K562 (cell line): ENCODE measurements at regions not wholly inside any gene's neighbourhood (a gene's known extent, or its start where the extent isn't known, plus 50 kb on each side); places are given as distances from the start of the nearest gene placed in this dataset.

Experiments used
- ATAC-seq: fragments of 200-7000 bp; cut with Tn5 transposase; 3 replicates; pipeline ENCODE4 v1.9.1; 2020; ENCODE audit warnings: moderate library complexity
- BruUV-seq: library from RNA; stranded (reverse); fragments of 400-500 nt; replicated peaks from 2 replicates; lab custom pipeline; 2021; lab: Mats Ljungman, UMichigan
- CTCF ChIA-PET: fragments of 300-600 bp; formaldehyde crosslinking; extraction: SDS; loops from one replicate; lab custom pipeline; 2021; ENCODE audit warnings: low intra/inter-chr PET ratio; lab: Yijun Ruan, JAX
- POLR2A ChIA-PET: fragments of 300-600, 350-650 bp; sonication (Branson Sonifier 250); formaldehyde crosslinking; extraction: SDS; loops from one replicate; lab custom pipeline; 2021; ENCODE audit warnings: antibody characterized with exemption, inconsistent platforms; lab: Yijun Ruan, JAX
- DNase-seq, 4 experiments: peaks; one replicate each; pipeline versions ENCODE4 v3.0.0 to v3.0.0-alpha.2; 2011 to 2018; ENCODE audit warnings: low spot score in 3 of 4, mixed read lengths in 3 of 4; ENCODE audit errors: extremely low read depth in 1 of 4
- FAIRE-seq: peaks from 2 replicates; lab custom pipeline; 2011; peaks lifted over from hg19 to GRCh38; lab: Jason Lieb, UNC
- H2AFZ ChIP-seq: 2 replicates; pipeline ENCODE4 v1.6.0; 2011; ENCODE audit warnings: low read depth, low read length, control low read depth, inconsistent platforms
- H3K27ac ChIP-seq: fragments of 200-600 bp; 3 replicates; pipeline ENCODE4 v1.8.0; 2011; ENCODE audit warnings: low read depth, mild to moderate bottlenecking, control low read depth, inconsistent platforms, low read length, moderate library complexity, mixed read lengths; ENCODE audit errors: extremely low read depth
- H3K27me3 ChIP-seq, 2 experiments: fragments of 300-600 bp in 1 of 2; 2 replicates in 1 of 2; 3 replicates in 1 of 2; pipeline versions ENCODE4 v1.6.0 to v1.8.0; 2011; ENCODE audit warnings: inconsistent platforms in 2 of 2, low read length in 2 of 2, mild to moderate bottlenecking in 1 of 2, mixed read lengths in 1 of 2, moderate library complexity in 1 of 2; ENCODE audit not compliant: control insufficient read depth in 2 of 2, insufficient read depth in 2 of 2
- H3K36me3 ChIP-seq: fragments of 300-600 bp; 3 replicates; pipeline ENCODE4 v1.8.0; 2011; ENCODE audit warnings: mild to moderate bottlenecking, low read length, inconsistent platforms; ENCODE audit not compliant: control insufficient read depth, insufficient read depth
- H3K4me1 ChIP-seq, 2 experiments: fragments of 200-600 bp in 1 of 2; replicated peaks in 1 of 2; 2 replicates in 1 of 2; 3 replicates in 1 of 2; pipeline versions ENCODE4 v1.5.1 to v1.8.0; 2011; ENCODE audit warnings: inconsistent platforms in 2 of 2, low read length in 2 of 2, mild to moderate bottlenecking in 1 of 2, mixed read lengths in 1 of 2, moderate library complexity in 1 of 2; ENCODE audit not compliant: control insufficient read depth in 2 of 2, insufficient read depth in 2 of 2
- H3K4me2 ChIP-seq: 2 replicates; pipeline ENCODE4 v1.6.1; 2011; ENCODE audit warnings: low read length, control low read depth, inconsistent platforms, mixed read lengths; ENCODE audit not compliant: insufficient read depth
- H3K4me3 ChIP-seq: fragments of 200-600 bp; sonication (generic), shearing (Covaris generic); 2 replicates; pipeline ENCODE4 v1.5.1; 2016; ENCODE audit warnings: control low read depth, inconsistent platforms
- H3K79me2 ChIP-seq: fragments of 200-600 bp; 3 replicates; pipeline ENCODE4 v1.8.0; 2011; ENCODE audit warnings: low read length, inconsistent platforms; ENCODE audit not compliant: control insufficient read depth, insufficient read depth
- H3K9ac ChIP-seq, 2 experiments: 2 replicates each; pipeline versions ENCODE4 v1.6.0 to v1.6.1; 2011; ENCODE audit warnings: low read depth in 2 of 2, low read length in 2 of 2, control low read depth in 1 of 2, inconsistent platforms in 1 of 2, mild to moderate bottlenecking in 1 of 2, mixed read lengths in 1 of 2; ENCODE audit not compliant: insufficient read depth in 1 of 2
- H3K9me1 ChIP-seq: one replicate; pipeline ENCODE4 v1.6.0; 2011; ENCODE audit warnings: inconsistent platforms, mild to moderate bottlenecking, low read length, moderate library complexity; ENCODE audit not compliant: control insufficient read depth, insufficient read depth
- H3K9me3 ChIP-seq: replicated peaks from 2 replicates; pipeline ENCODE4 v1.5.1; 2011; ENCODE audit warnings: low read depth, low read length, inconsistent platforms; ENCODE audit not compliant: control insufficient read depth, insufficient read depth
- H4K20me1 ChIP-seq: replicated peaks from 2 replicates; pipeline ENCODE4 v1.6.1; 2011; ENCODE audit warnings: low read length, inconsistent platforms, mixed read lengths; ENCODE audit not compliant: control insufficient read depth, insufficient read depth
- CBX2 ChIP-seq: fragments of 200-600 bp; sonication (generic); IDR thresholded peaks from one replicate; pipeline ENCODE4 v1.6.1; 2012; ENCODE audit warnings: mild to moderate bottlenecking, low read length, inconsistent platforms; ENCODE audit not compliant: insufficient read depth, poor library complexity, severe bottlenecking
- DLX4 ChIP-seq: fragments of 250-450 bp; sonication (Bioruptor Pico); IDR thresholded peaks from 2 replicates; pipeline ENCODE4 v1.6.1; 2021; ENCODE audit warnings: mild to moderate bottlenecking
- EHMT2 ChIP-seq: fragments of 450-650 bp; IDR thresholded peaks from 2 replicates; pipeline ENCODE4 v1.6.1; 2018; ENCODE audit warnings: antibody characterized with exemption
- HDAC2 ChIP-seq: fragments of 450-650 bp; IDR thresholded peaks from 2 replicates; pipeline ENCODE4 v1.6.1; 2016; ENCODE audit warnings: mild to moderate bottlenecking
- HOXB6 ChIP-seq: fragments of 250-450 bp; sonication (Bioruptor Pico); IDR thresholded peaks from 2 replicates; pipeline ENCODE4 v1.5.1; 2022; ENCODE audit warnings: mild to moderate bottlenecking, borderline replicate concordance
- MEF2D ChIP-seq: conservative IDR thresholded peaks from 2 replicates; pipeline ENCODE4 v1.6.1; 2016; ENCODE audit warnings: low read depth, missing genetic modification characterization, missing compliant biosample characterization
- NCOR1 ChIP-seq: fragments of 450-650 bp; IDR thresholded peaks from 2 replicates; pipeline ENCODE4 v1.6.1; 2016; ENCODE audit warnings: mild to moderate bottlenecking, moderate library complexity
- RAD51 ChIP-seq: fragments of 450-650 bp; IDR thresholded peaks from 2 replicates; pipeline ENCODE4 v1.7.1; 2016; ENCODE audit warnings: low read depth, mild to moderate bottlenecking, borderline replicate concordance
- STAG1 ChIP-seq: sonication (generic); formaldehyde crosslinking; IDR thresholded peaks from 2 replicates; pipeline ENCODE4 v1.5.0; 2020; ENCODE audit warnings: missing genetic modification reagents, borderline replicate concordance
- ZNF699 ChIP-seq: fragments of 250-450 bp; sonication (Bioruptor Pico); IDR thresholded peaks from 2 replicates; pipeline ENCODE4 v1.8.0; 2021; ENCODE audit warnings: mild to moderate bottlenecking, moderate library complexity; ENCODE audit not compliant: insufficient replicate concordance
- WGBS: fragments of 100-300 bp; shearing (Covaris generic); methylation state at CpG from one replicate; pipeline ENCODE4 v1.1.6; 2016; ENCODE audit warnings: low coverage, mixed read lengths; ENCODE audit not compliant: insufficient coverage; ENCODE audit errors: missing lambda C conversion rate; 5-methylcytosine and 5-hydroxymethylcytosine counted together
- in situ Hi-C: fragments of 300-500 bp; cut with MboI; formaldehyde crosslinking; loops from 4 replicates; pipeline ENCODE4 v1.15.0; 2018; ENCODE audit warnings: inconsistent platforms, mixed read lengths
- intact Hi-C: fragments of 100-400 bp; cut with micrococcal nuclease; formaldehyde crosslinking; loops from 2 replicates; pipeline ENCODE4 v1.14.2; 2022
- TF ChIP-seq, protein P1 (sequence below), 2 experiments: fragments of 450-650 bp in 1 of 2; sonication (generic) in 1 of 2; formaldehyde crosslinking in 1 of 2; IDR thresholded peaks; 2 replicates each; pipeline versions ENCODE4 v1.7.1 to v1.9.0; 2016 to 2022; ENCODE audit warnings: inconsistent platforms in 1 of 2, mild to moderate bottlenecking in 1 of 2, missing genetic modification reagents in 1 of 2

- in situ Hi-C loops, result no loop called here
- BruUV-seq, result no TSS peak
- FAIRE-seq, result no peak
Observed at GRCh38 chr4:100284129-100284880, 94.0 kb upstream of the DDIT4L start.

More at GRCh38 chr4:100284129-100284880, 94.0 kb upstream of the DDIT4L start:
- ChIA-PET POLR2A (no interaction called here), CTCF (no interaction called here)
- Histone ChIP-seq H3K9ac (no peak overlapping the region), H4K20me1 (no peaks in the 10 kb centered on the region), H3K36me3 (no peaks in the 10 kb centered on the region), H3K27ac (no peak overlapping the region), H3K4me2 (no peak overlapping the region), H3K27me3 (no peaks in the 10 kb centered on the region), H3K9me3 (no peaks in the 10 kb centered on the region), H3K4me3 (no peak overlapping the region), H3K4me1 (no peaks in the 10 kb centered on the region), H3K9me1 (no peaks in the 10 kb centered on the region), H3K79me2 (no peaks in the 10 kb centered on the region), H2AFZ (no peak overlapping the region)
- WGBS, result 0% methylated on average over 10 of the region's 10 CpGs
- intact Hi-C loops, result no loop called here
- TF ChIP-seq RAD51 (no peak), EHMT2 (no peak), DLX4 (no peak), HOXB6 (no peak), STAG1 (no peak), MEF2D (tag) (no peak), HDAC2 (no peak), ZNF699 (CRISPR knock-in tag) (no peak), CBX2 (no peak), NCOR1 (no peak)
- TF ChIP-seq, protein P1, sequence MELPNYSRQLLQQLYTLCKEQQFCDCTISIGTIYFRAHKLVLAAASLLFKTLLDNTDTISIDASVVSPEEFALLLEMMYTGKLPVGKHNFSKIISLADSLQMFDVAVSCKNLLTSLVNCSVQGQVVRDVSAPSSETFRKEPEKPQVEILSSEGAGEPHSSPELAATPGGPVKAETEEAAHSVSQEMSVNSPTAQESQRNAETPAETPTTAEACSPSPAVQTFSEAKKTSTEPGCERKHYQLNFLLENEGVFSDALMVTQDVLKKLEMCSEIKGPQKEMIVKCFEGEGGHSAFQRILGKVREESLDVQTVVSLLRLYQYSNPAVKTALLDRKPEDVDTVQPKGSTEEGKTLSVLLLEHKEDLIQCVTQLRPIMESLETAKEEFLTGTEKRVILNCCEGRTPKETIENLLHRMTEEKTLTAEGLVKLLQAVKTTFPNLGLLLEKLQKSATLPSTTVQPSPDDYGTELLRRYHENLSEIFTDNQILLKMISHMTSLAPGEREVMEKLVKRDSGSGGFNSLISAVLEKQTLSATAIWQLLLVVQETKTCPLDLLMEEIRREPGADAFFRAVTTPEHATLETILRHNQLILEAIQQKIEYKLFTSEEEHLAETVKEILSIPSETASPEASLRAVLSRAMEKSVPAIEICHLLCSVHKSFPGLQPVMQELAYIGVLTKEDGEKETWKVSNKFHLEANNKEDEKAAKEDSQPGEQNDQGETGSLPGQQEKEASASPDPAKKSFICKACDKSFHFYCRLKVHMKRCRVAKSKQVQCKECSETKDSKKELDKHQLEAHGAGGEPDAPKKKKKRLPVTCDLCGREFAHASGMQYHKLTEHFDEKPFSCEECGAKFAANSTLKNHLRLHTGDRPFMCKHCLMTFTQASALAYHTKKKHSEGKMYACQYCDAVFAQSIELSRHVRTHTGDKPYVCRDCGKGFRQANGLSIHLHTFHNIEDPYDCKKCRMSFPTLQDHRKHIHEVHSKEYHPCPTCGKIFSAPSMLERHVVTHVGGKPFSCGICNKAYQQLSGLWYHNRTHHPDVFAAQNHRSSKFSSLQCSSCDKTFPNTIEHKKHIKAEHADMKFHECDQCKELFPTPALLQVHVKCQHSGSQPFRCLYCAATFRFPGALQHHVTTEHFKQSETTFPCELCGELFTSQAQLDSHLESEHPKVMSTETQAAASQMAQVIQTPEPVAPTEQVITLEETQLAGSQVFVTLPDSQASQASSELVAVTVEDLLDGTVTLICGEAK (IDR thresholded peaks at IDR 0.05), result no peak
- TF ChIP-seq, protein P1 (CRISPR knock-in tag; IDR thresholded peaks at IDR 0.05), result no peak
- no peak for DNase-seq
- ATAC-seq, result no peak
